HG02852 (cell line): ENCODE measurements at regions not wholly inside any gene's neighbourhood (a gene's known extent, or its start where the extent isn't known, plus 50 kb on each side); places are given as distances from the start of the nearest gene placed in this dataset.

Source experiments
- ATAC-seq: cut with Tn5 transposase; IDR thresholded peaks from one replicate; pipeline ENCODE4 v1.9.1; 2021; ENCODE audit warnings: mild to moderate bottlenecking, moderate library complexity; ENCODE audit not compliant: unreplicated experiment

DNA sequence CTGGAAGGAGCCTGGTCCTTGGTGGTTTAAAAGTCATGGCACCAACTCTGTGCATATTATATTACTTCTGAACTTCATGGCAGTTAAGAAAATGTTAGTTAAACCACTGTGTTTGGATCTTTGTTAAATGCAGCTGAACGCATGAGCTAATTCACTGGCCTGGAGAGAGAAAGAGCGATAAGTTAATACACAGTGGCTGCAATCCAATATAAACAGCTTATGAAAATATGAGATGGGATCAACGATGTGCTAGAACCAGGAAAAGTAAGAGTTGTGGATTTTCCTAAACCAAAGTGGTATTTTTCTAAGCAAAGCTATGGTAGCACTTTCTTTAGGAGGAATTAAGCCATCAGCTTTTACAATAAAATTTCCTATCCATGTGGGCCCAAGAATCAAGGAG lies 326.7 kb downstream of the MTX2 start:
- ATAC-seq, result no peak

DNA sequence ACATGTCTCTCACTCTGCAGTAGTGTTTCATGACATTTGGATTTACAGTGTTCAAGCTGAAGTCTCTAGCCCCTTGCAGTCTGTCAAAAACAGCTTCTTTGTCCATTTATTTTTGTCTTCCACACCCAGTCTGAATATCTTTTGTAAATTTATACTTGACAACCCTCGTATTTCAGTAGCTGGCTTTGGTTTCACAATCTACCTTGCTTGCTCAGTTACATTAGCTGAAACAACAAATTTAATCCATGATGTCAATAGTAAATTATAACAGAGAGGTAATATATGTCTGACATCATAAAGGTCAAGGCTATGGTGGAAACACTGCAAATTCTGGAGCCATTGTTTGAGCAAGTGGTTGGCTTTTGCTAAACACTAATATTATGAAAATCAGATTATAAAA lies 328.7 kb downstream of the MTX2 start:
- ATAC-seq, result no peak

DNA sequence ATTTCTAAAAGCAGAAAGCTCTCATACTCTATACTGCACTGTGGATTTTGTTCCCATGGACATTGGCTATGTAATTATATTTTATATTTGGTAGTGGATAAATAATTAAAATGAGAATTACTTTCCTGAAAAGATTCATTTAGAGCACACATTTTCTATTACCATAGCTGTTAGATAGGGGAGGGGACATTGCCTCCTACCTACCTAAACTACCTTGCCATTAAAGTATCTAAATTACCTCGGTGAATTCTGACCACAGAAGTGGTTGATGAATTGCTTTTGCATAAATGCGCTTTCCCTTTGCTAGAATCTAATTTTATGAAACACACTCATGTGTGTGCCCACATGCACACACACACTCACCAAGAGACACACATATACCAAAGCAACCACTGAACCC lies 329.1 kb downstream of the MTX2 start:
- ATAC-seq, result no peak

GRCh38 chr2:176599796-176600485 lies 330.7 kb downstream of the MTX2 start:
- no peak for ATAC-seq

- no peak for ATAC-seq
These were observed 331.8 kb downstream of the MTX2 start for GRCh38 chr2:176601066-176601465.

DNA sequence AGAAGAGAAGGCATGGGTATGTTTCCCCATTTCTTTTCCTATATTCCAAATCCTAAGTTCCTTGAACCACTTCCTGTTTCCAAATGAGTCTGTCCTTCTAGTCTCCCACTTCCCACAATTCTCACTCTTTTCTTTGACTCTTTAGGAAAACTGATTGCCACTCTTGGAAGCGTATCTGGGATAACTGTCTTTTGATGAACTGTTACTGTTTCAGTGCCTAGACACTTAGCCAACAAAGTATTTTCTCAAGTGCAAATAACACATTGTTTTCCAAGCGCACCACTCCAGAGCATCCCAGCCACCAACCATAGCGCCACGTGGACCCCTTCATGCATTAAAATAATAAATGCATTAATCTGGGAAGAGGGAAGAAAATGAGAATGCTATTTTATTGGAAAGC lies 342.8 kb downstream of the MTX2 start:
- ATAC-seq, result no peak

GRCh38 chr2:176612736-176613135 lies 343.5 kb downstream of the MTX2 start:
- ATAC-seq, result no peak

DNA sequence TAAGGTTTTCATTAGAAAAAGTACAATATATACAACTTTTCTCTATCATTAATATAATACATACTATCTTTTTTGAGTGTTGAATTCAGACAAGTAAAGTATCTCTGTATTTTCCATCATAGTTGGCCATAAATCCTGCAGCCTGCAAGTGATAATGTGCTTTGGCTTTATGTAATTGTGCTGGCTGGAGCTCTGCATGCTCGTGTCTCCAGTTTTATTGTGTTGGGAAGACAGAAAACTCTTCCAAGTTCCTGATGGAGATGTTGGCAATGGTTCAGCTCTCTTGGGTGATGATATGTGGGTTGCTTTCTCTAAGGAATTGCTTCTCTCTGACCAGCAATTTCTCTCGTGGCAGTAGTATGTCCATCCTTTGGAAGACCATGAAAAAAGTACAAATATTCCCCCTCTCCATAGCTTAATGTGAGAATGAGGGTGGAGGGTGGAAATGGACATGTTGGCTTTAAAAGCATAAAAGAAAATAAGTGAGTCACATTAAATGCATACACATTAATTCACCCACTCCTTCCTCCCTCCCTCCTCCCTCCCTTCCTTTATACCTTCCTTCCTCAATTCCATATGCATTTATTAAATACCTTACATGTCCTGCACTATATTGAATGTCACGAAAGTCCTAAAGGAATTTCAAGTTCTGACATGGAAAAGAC lies 344.2 kb downstream of the MTX2 start:
- no peak for ATAC-seq

DNA sequence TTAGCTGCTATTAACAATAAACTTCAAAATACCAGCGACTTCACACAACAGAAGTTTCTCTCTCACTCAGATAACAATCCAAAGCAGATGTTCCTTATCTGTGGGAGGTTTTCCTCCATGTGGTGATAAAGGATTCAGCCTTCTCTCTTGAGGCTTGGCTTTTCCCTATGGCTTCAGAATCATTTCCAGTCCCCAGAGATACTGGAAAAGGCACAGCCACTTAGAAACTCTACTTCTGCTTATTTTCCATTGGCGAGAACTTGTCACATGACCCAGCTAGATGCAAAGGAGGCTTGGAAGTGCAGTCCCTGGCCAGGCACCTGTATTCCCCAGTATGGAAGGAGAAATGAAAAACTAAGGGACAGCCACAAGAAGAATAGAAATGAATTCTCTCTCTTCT lies 344.8 kb downstream of the MTX2 start:
- no peak for ATAC-seq

DNA sequence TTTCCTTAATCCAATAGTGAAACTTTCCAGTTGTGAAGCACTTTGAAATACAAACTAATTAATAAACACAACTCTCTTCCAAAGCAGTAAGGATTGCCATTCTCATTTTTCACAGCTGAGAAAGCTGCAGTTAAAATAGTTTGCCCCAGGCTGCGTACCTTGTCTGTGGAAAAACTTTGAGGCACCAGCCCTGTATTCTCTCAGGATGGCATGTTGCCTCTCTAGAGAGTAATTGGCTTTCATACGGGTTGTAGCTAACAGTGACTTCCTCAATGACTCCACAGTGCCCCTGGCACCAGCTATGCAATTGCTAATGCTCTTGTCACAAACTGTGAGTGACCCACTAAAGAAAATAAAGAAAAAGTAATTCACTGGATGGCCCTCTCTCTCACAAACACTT lies 345.7 kb downstream of the MTX2 start:
- no peak for ATAC-seq

GRCh38 chr2:176619504-176619903 lies 350.3 kb downstream of the MTX2 start:
- no peak for ATAC-seq

DNA sequence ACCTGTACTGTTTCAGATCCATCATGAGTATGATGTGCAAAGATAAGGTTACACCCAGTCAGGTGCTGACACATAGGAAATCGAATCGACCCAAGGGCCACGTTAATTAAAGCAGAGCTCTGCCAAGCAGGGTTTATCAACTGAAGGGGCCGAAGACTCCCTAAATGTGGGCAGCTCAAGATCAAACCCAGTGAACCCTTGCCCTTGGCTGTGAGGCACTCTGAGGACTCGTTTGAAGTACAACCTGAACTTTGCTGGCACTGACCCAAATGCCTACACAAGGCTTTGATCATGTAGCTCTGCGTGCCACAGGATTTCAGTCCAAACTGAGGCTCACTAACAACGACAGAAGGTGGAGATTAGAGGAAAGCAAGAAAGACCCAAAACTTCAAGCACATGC lies 352.1 kb downstream of the MTX2 start:
- no peak for ATAC-seq

DNA sequence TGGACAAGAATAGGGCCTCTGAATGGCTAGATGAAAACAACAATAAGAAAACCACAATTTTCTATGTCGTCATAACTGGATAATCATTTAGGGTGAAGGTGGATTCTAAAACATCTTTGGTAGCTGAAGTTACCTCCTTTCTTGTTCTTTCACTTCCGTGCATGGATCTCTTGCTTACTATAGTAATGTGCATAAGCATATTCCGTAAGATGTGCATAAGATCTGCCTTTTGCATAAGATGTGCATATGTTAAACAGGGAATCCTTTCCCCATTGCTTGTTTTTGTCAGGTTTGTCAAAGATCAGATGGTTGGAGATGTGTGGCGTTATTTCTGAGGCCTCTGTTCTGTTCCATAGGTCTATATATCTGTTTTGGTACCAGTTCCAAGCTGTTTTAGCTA lies 353.6 kb downstream of the MTX2 start:
- ATAC-seq, result no peak

DNA sequence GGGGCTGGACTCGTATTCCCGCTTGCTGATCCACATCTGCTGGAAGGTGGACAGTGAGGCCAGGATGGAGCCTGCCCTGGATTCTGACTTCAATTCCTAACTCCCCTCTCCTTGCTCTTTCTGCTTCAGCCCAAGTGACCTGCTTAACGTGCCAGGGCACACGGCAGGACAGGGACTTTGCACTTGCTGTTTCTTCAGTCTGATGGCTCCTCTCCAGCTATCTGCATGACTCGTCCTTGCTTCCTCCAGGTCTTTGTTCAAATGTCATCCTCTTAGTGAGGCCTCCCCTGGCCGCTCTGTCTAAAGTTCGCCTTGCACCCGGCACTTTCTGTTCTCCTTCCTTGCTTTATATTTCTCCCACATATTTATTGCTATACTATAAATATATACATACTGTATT lies 357.6 kb downstream of the MTX2 start:
- no peak for ATAC-seq

GRCh38 chr2:176628438-176628837 lies 359.2 kb downstream of the MTX2 start:
- no peak for ATAC-seq

DNA sequence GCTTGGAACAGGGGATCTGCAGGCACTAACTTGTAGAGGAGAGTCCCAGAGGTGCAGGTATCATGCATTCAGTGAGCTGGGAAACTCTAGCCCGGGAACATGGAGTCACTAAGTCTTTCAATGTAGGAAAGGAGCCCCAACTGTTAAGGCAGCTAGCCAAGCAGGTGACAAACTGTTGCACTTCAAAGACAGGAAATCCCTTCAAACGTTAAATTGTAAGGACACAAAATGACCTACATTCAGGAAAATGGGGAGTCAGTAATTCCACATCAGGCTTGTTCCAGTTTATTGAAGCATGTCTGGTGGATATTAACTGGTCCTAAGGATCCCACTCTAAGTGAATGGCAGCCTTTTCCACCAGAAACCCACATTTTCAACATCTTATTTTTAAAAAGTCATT lies 364.5 kb downstream of the MTX2 start:
- no peak for ATAC-seq

GRCh38 chr2:176636401-176636800 lies 367.2 kb downstream of the MTX2 start:
- ATAC-seq, result no peak

DNA sequence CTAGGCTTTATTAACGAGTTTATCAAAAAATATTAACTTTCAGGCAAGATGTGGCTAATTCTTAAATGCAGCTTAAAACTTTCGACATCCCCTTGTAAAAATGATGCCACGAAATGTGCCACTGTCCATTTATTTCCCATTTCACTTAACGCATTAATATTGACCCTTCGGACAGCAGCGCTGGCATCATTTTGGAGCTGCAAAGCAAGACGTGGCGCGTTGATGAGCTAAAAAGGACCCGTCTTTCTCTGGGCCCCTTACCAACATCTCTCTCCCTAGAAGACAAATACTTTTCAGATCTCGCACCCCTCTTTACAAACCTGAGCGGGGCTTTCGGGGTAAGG lies 367.9 kb downstream of the MTX2 start:
- ATAC-seq, result no peak

- peak; percentile 15 for ATAC-seq
These were observed 368.4 kb downstream of the MTX2 start for GRCh38 chr2:176637486-176638166.

- ATAC-seq, result peak; percentile 70
These were observed 369.1 kb downstream of the MTX2 start for GRCh38 chr2:176638167-176639015.

GRCh38 chr2:176639016-176639343 lies 369.7 kb downstream of the MTX2 start:
- ATAC-seq, result no peak

GRCh38 chr2:176639671-176640070 lies 370.4 kb downstream of the MTX2 start:
- ATAC-seq, result no peak
